ENCODE measurements at regions not wholly inside any gene's neighbourhood (a gene's known extent, or its start where the extent isn't known, plus 50 kb on each side); places are given as distances from the start of the nearest gene placed in this dataset.

GRCh38 chr1:63262459-63262770 lies 60.0 kb upstream of the FOXD3 start:
- TF ChIP-seq EP300 (IDR thresholded peaks at IDR 0.05) (no peak), POLR2A (IDR thresholded peaks at IDR 0.05) (no peak), POLR2AphosphoS5 (IDR thresholded peaks at IDR 0.05) (no peak), CTCF (IDR thresholded peaks at IDR 0.05) (no peak)
- DNase-seq: no peak
- intact Hi-C loops (cut with DNase I; ENCODE audit: low total_unique reads): no loop called here
- Histone ChIP-seq H3K27me3 (peaks cover 0 to 4% (median 0%) of the 10 kb centered on the region in 3 donors), H3K4me3 (no peak overlapping the region), H3K36me3 (no peaks in the 10 kb centered on the region), H3K4me1 (no peaks in the 10 kb centered on the region), H3K9me3 (no peaks in the 10 kb centered on the region), H3K27ac (no peak overlapping the region)
- WGBS, 5 donors: 86 to 95% (median 93%) methylated on average over 2 to 3 of the region's 3 CpGs

DNA sequence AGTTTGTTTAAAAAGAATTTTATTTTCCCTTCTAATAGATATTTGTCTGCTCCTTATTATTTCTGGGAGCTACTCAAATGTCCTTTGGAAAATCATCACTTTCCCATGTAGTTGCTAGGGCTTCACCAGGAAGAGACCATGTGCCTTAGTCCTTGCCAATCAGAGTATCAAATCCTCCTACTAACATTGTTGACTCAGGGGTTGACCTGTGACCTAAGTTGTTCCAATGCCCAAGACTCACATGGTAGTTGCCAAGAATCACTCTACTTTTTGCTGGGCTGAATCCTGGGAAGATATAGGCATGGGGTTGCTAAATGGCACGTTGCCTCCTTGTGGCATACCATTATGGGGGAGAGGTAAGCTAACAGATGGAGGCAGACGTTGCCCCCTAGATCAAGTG lies 58.2 kb upstream of the FOXD3 start:
- Histone ChIP-seq H3K27ac (no peak overlapping the region), H3K36me3 (no peaks in the 10 kb centered on the region), H3K4me1 (no peaks in the 10 kb centered on the region), H3K9me3 (no peaks in the 10 kb centered on the region), H3K27me3 (peaks cover 0 to 4% (median 0%) of the 10 kb centered on the region in 3 donors), H3K4me3 (no peak overlapping the region)
- intact Hi-C loops (cut with DNase I; ENCODE audit: low total_unique reads): no loop called here
- 27 to 50% (median 46%) methylated on average over 2 of the region's 2 CpGs for WGBS, 5 donors
- TF ChIP-seq POLR2AphosphoS5 (IDR thresholded peaks at IDR 0.05): no peak
- no peak for TF ChIP-seq CTCF (IDR thresholded peaks at IDR 0.05)
- TF ChIP-seq POLR2A (IDR thresholded peaks at IDR 0.05): no peak
- no peak for TF ChIP-seq EP300 (IDR thresholded peaks at IDR 0.05)
- peak in 1 of 2 donors; percentile 28 for DNase-seq

DNA sequence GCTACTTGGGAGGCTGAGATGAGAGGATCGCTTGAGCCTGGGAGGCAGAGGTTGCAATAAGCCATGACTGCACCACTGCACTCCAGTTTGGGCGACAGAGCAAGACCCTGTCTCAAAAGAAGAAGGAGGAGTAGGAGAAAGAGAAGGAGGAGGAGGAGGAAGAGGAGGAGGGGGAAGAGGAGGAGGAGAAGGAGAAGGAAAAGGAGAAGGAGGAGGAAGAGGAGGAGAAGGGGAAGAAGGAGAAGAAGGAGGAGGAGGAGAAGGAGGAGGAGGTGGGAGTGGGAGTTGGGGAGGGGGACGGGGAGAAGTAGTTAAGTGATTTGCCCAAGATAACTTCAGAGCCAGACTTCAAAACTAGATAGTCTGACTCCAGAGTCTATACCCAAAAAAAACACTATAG lies 55.5 kb upstream of the FOXD3 start:
- TF ChIP-seq CTCF (IDR thresholded peaks at IDR 0.05): no peak
- no peak for TF ChIP-seq POLR2A (IDR thresholded peaks at IDR 0.05)
- no peak for TF ChIP-seq POLR2AphosphoS5 (IDR thresholded peaks at IDR 0.05)
- TF ChIP-seq EP300 (IDR thresholded peaks at IDR 0.05): no peak
- Histone ChIP-seq H3K27ac (no peak overlapping the region), H3K9me3 (no peaks in the 10 kb centered on the region), H3K4me3 (no peak overlapping the region), H3K4me1 (no peaks in the 10 kb centered on the region), H3K36me3 (no peaks in the 10 kb centered on the region), H3K27me3 (peaks cover 0 to 14% (median 0%) of the 10 kb centered on the region in 3 donors)
- 79 to 84% (median 80%) methylated on average over 3 of the region's 3 CpGs for WGBS, 5 donors
- no peak for DNase-seq
- intact Hi-C loops (cut with DNase I; ENCODE audit: low total_unique reads): no loop called here

DNA sequence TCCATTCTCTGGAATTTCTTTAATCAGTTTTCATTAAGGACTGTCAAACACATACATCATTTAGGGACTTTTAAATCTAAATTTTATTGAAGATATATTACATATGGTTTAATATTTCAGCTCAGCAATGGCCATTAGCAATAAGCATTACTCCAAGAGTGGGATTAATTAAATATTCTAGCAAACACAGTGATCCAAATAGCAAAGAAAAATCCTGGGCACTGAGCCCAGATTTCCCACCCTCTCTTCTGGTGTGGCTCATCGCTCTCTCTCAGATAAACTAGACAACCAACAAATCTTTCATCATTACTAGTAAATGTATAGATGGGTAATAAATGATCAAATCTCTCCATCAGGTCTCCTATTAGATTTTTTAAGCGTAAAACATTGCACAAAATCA lies 53.5 kb upstream of the FOXD3 start:
- H3K36me3 ChIP-seq: no peaks in the 10 kb centered on the region
- H3K4me3 ChIP-seq: no peak overlapping the region
- peaks cover 0 to 14% (median 0%) of the 10 kb centered on the region in 3 donors for H3K27me3 ChIP-seq
- no peaks in the 10 kb centered on the region for H3K4me1 ChIP-seq
- intact Hi-C loops (cut with DNase I; ENCODE audit: low total_unique reads): no loop called here
- H3K27ac ChIP-seq: no peak overlapping the region
- H3K9me3 ChIP-seq: no peaks in the 10 kb centered on the region
- peak in 1 of 2 donors; percentile 22 for DNase-seq
- WGBS, 5 donors: 66 to 76% (median 68%) methylated on average over 2 of the region's 2 CpGs
- TF ChIP-seq POLR2AphosphoS5 (IDR thresholded peaks at IDR 0.05) (no peak), POLR2A (IDR thresholded peaks at IDR 0.05) (no peak), CTCF (IDR thresholded peaks at IDR 0.05) (no peak), EP300 (IDR thresholded peaks at IDR 0.05) (no peak)
